OCI-LY7 (cell line): ENCODE measurements at regions not wholly inside any gene's neighbourhood (a gene's known extent, or its start where the extent isn't known, plus 50 kb on each side); places are given as distances from the start of the nearest gene placed in this dataset.

ENCODE experiments used
- EZH2phosphoT487 ChIP-seq: fragments of 200-600 bp; sonication (generic); IDR thresholded peaks from 2 replicates; pipeline ENCODE4 v1.6.1; 2018; ENCODE audit warnings: low read depth, borderline replicate concordance, mild to moderate bottlenecking, mixed run types, antibody characterized with exemption, low read length, moderate library complexity, mixed read lengths
- TF ChIP-seq, protein P1 (sequence below): fragments of 200-600 bp; sonication (generic); conservative IDR thresholded peaks from 2 replicates; pipeline ENCODE4 v1.5.1; 2014; ENCODE audit warnings: mild to moderate bottlenecking, antibody characterized with exemption, low read length, moderate library complexity, mixed read lengths

DNA sequence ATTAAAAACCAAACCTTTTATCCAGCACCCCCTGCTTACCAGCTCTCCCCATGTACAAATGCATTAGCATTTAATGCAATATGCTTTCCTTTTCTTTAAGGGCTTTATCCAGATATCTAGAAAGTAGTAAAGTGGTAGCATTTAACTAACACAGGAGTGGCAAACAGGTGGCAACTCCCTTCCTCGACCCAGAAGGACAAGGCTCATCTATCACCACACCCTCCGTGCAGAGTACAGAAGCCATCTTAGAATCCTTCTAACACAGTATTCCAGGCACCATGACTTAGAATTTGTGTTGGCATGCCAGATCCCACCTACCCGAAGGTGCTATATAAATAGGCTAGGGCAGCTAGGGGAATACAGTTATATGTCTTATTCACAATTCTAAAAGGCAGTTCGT is 148.6 kb upstream of the NSMCE3 start:
- no peak for TF ChIP-seq EZH2phosphoT487
- TF ChIP-seq, protein P1, sequence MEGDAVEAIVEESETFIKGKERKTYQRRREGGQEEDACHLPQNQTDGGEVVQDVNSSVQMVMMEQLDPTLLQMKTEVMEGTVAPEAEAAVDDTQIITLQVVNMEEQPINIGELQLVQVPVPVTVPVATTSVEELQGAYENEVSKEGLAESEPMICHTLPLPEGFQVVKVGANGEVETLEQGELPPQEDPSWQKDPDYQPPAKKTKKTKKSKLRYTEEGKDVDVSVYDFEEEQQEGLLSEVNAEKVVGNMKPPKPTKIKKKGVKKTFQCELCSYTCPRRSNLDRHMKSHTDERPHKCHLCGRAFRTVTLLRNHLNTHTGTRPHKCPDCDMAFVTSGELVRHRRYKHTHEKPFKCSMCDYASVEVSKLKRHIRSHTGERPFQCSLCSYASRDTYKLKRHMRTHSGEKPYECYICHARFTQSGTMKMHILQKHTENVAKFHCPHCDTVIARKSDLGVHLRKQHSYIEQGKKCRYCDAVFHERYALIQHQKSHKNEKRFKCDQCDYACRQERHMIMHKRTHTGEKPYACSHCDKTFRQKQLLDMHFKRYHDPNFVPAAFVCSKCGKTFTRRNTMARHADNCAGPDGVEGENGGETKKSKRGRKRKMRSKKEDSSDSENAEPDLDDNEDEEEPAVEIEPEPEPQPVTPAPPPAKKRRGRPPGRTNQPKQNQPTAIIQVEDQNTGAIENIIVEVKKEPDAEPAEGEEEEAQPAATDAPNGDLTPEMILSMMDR, result no peak
